ENCODE measurements at regions not wholly inside any gene's neighbourhood (a gene's known extent, or its start where the extent isn't known, plus 50 kb on each side); places are given as distances from the start of the nearest gene placed in this dataset.

- Histone ChIP-seq H3K27ac (ENCODE audit: extremely low read length, insufficient read depth, low read length) (no peak overlapping the region), H3K9ac (ENCODE audit: insufficient read depth, low read depth, low read length) (no peak overlapping the region), H3K4me2 (ENCODE audit: low read depth, low read length) (no peak overlapping the region), H3K4me3 (replicated peaks in 1 of 3; ENCODE audit: insufficient read depth in 1 of 3, low read depth in 2 of 3, low read length in 3 of 3) (no peak overlapping the region), H3K27me3 (ENCODE audit: control insufficient read depth in 1 of 2, insufficient read depth in 2 of 2, low read length in 2 of 2) (0 out of 5 replicates have a peak, but pooled peaks cover 0 to 3% of the 10 kb centered on the region in 2 experiments), H3K36me3 (replicated peaks in 1 of 2; ENCODE audit: control insufficient read depth in 1 of 2, insufficient read depth in 2 of 2, low read length in 2 of 2) (no peaks in the 10 kb centered on the region), H3K9me3 (ENCODE audit: low read length) (no peaks in the 10 kb centered on the region), H3K4me1 (ENCODE audit: insufficient read depth, low read length) (no peaks in the 10 kb centered on the region), H2AFZ (ENCODE audit: low read length) (no peak overlapping the region), H4K20me1 (ENCODE audit: insufficient read depth, low read length) (no peaks in the 10 kb centered on the region), H3K79me2 (ENCODE audit: insufficient read depth, low read length) (no peaks in the 10 kb centered on the region)
- ChIA-PET POLR2A (no interaction called here), CTCF (ENCODE audit: low intra/inter-chr PET ratio, low total read pairs) (no interaction called here)
- no peak for TF ChIP-seq ZSCAN9 (CRISPR knock-in tag; IDR thresholded peaks at IDR 0.05; ENCODE audit: borderline replicate concordance)
- ATAC-seq = no peak
- FAIRE-seq = no peak
- 40% methylated on average over 1 of the region's 1 CpG for WGBS (ENCODE audit: low lambda C conversion rate)
- in situ Hi-C loops (cut with HindIII; ENCODE audit: extremely low pct_ligation_motif_present, low pct_unique_long_range_greater_than_20kb) (no loop called here), intact Hi-C loops (cut with micrococcal nuclease; ENCODE audit: unreplicated experiment) (no loop called here)
- no TSS peak for BruUV-seq (replicated peaks)
- DNase-seq (ENCODE audit: low spot score) = no peak
Observed at GRCh38 chr12:27868139-27868538, 88.1 kb upstream of the MANSC4 start.

GRCh38 chr12:27866373-27867101 lies 86.5 kb upstream of the MANSC4 start:
- POLR2A ChIA-PET = no interaction called here

More at GRCh38 chr12:27866373-27867101, 86.5 kb upstream of the MANSC4 start:
- H3K9ac ChIP-seq (ENCODE audit: insufficient read depth, low read depth, low read length) = no peak overlapping the region
- BruUV-seq (replicated peaks) = no TSS peak
- H3K4me2 ChIP-seq (ENCODE audit: low read depth, low read length) = no peak overlapping the region
- in situ Hi-C loops (cut with HindIII; ENCODE audit: extremely low pct_ligation_motif_present, low pct_unique_long_range_greater_than_20kb) = no loop called here
- CTCF ChIA-PET (ENCODE audit: low intra/inter-chr PET ratio, low total read pairs) = no interaction called here
- WGBS (ENCODE audit: low lambda C conversion rate) = 31% methylated on average over 11 of the region's 11 CpGs
- no peaks in the 10 kb centered on the region for H4K20me1 ChIP-seq (ENCODE audit: insufficient read depth, low read length)
- H3K4me1 ChIP-seq (ENCODE audit: insufficient read depth, low read length) = no peaks in the 10 kb centered on the region
- DNase-seq (ENCODE audit: low spot score) = no peak
- no peak for FAIRE-seq
- 0 out of 5 replicates have a peak, but pooled peaks cover 0 to 7% of the 10 kb centered on the region in 2 experiments for H3K27me3 ChIP-seq (ENCODE audit: control insufficient read depth in 1 of 2, insufficient read depth in 2 of 2, low read length in 2 of 2)
- no peaks in the 10 kb centered on the region for H3K36me3 ChIP-seq (replicated peaks in 1 of 2; ENCODE audit: control insufficient read depth in 1 of 2, insufficient read depth in 2 of 2, low read length in 2 of 2)
- ATAC-seq = no peak
- no peaks in the 10 kb centered on the region for H3K9me3 ChIP-seq (ENCODE audit: low read length)
- H2AFZ ChIP-seq (ENCODE audit: low read length) = no peak overlapping the region
- no peak overlapping the region for H3K27ac ChIP-seq (ENCODE audit: extremely low read length, insufficient read depth, low read length)
- intact Hi-C loops (cut with micrococcal nuclease; ENCODE audit: unreplicated experiment) = no loop called here
- TF ChIP-seq ZMYM3 (CRISPR knock-in tag; IDR thresholded peaks at IDR 0.05) (no peak), NFE2L1 (CRISPR knock-in tag; IDR thresholded peaks at IDR 0.05; ENCODE audit: borderline replicate concordance) (no peak), MXD3 (CRISPR knock-in tag; IDR thresholded peaks at IDR 0.05) (no peak), ZNF335 (CRISPR knock-in tag; IDR thresholded peaks at IDR 0.05) (no peak), ZNF225 (CRISPR knock-in tag; IDR thresholded peaks at IDR 0.05) (no peak), ZNF33B (CRISPR knock-in tag; IDR thresholded peaks at IDR 0.05) (no peak), REXO4 (CRISPR knock-in tag; IDR thresholded peaks at IDR 0.05; ENCODE audit: borderline replicate concordance) (no peak), ZNF556 (CRISPR knock-in tag; IDR thresholded peaks at IDR 0.05; ENCODE audit: borderline replicate concordance) (no peak), ZC3H13 (CRISPR knock-in tag; IDR thresholded peaks at IDR 0.05) (no peak), MAFF (IDR thresholded peaks at IDR 0.05; ENCODE audit: low read depth, low read length) (no peak), FUBP1 (CRISPR knock-in tag; IDR thresholded peaks at IDR 0.05; ENCODE audit: borderline replicate concordance) (no peak), ZNF670 (CRISPR knock-in tag; IDR thresholded peaks at IDR 0.05; ENCODE audit: borderline replicate concordance) (no peak), BRD4 (CRISPR knock-in tag; IDR thresholded peaks at IDR 0.05) (no peak), MXI1 (IDR thresholded peaks at IDR 0.05; ENCODE audit: borderline replicate concordance, low read depth, low read length) (no peak), ETS1 (CRISPR knock-in tag; IDR thresholded peaks at IDR 0.05) (no peak), EED (CRISPR knock-in tag; IDR thresholded peaks at IDR 0.05) (no peak)
- H3K79me2 ChIP-seq (ENCODE audit: insufficient read depth, low read length) = no peaks in the 10 kb centered on the region
- no peak overlapping the region for H3K4me3 ChIP-seq (replicated peaks in 1 of 3; ENCODE audit: insufficient read depth in 1 of 3, low read depth in 2 of 3, low read length in 3 of 3)

Measured in HepG2 (cell line).